Fibroblast of the aortic adventitia (primary cell): ENCODE measurements at regions not wholly inside any gene's neighbourhood (a gene's known extent, or its start where the extent isn't known, plus 50 kb on each side); places are given as distances from the start of the nearest gene placed in this dataset.

Source experiments
- DNase-seq: peaks from one replicate; pipeline ENCODE4 v3.0.0-alpha.2; 2010; ENCODE audit warnings: low read depth
- H3K4me3 ChIP-seq: 2 replicates; pipeline ENCODE4 v1.5.1; 2011; ENCODE audit warnings: low read depth, mild to moderate bottlenecking, control low read depth, low read length, moderate library complexity
- TF ChIP-seq, protein P1 (sequence below): IDR thresholded peaks from 2 replicates; pipeline ENCODE4 v1.5.1; 2011; ENCODE audit warnings: mild to moderate bottlenecking, low read length, control low read depth, inconsistent platforms; ENCODE audit not compliant: insufficient read depth

- no peak overlapping the region for H3K4me3 ChIP-seq
- no peak for DNase-seq
- TF ChIP-seq, protein P1, sequence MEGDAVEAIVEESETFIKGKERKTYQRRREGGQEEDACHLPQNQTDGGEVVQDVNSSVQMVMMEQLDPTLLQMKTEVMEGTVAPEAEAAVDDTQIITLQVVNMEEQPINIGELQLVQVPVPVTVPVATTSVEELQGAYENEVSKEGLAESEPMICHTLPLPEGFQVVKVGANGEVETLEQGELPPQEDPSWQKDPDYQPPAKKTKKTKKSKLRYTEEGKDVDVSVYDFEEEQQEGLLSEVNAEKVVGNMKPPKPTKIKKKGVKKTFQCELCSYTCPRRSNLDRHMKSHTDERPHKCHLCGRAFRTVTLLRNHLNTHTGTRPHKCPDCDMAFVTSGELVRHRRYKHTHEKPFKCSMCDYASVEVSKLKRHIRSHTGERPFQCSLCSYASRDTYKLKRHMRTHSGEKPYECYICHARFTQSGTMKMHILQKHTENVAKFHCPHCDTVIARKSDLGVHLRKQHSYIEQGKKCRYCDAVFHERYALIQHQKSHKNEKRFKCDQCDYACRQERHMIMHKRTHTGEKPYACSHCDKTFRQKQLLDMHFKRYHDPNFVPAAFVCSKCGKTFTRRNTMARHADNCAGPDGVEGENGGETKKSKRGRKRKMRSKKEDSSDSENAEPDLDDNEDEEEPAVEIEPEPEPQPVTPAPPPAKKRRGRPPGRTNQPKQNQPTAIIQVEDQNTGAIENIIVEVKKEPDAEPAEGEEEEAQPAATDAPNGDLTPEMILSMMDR = no peak
Measured at GRCh38 chr6:147808640-147809039, 300.1 kb downstream of the SAMD5 start.

DNA sequence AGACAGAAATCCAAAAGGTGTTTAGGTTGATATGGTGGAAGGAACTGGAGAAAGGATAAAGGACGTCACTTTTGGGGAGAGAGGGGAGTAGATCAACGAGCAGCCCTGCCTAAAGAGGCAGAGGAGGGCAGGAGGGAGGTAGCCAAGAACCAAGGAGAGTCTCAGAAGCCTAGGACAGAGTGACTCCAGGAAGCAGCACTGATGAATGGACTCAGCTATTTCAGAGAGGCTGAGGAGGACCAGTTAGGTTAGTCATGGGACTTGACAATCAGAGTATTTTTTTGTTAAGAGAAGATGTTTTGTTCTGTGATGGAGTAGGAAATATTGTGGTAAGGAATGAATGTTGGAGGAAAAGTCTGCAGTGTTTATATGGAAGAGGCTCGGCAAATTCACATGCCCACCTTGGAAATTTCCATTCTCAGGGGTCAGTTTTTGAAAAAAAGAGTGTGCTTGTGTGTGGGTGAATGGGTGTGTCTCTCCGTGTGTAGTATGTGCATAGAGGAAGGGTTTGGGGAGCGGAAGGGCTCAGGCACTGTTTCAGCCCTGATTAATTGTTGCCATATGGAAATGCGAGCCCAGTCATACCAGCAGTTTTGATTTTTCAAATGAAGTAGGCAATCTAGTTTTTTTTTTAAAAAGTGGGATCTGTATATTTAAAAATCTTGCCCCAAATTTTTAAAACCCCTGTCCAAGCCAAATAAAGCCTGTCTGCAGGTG lies 303.6 kb downstream of the SAMD5 start:
- H3K4me3 ChIP-seq = no peak overlapping the region
- DNase-seq = no peak
- TF ChIP-seq, protein P1 = no peak

GRCh38 chr6:147817042-147817689 lies 308.7 kb downstream of the SAMD5 start:
- no peak overlapping the region for H3K4me3 ChIP-seq
- DNase-seq = no peak
- TF ChIP-seq, protein P1 = no peak

DNA sequence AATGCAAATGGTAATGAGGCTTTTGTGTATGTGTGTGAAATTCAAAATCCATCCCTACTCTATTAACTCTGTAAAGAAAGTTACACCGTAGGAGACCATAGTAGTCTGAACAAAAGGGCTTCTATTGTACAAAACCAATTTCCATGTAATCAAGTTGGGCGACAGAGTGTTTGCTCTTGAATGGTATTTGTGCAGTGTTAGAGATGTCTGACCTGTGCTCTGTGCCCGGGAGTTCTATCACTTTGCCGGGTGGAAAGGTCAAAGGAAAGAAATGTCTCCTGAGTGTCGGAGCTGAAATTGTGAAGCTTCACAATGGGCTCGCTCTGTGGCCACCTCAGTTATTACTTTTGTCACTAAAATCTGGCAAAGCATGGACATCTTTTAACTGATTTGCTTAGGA lies 312.0 kb downstream of the SAMD5 start:
- TF ChIP-seq, protein P1 = no peak
- no peak for DNase-seq
- H3K4me3 ChIP-seq = no peak overlapping the region

DNA sequence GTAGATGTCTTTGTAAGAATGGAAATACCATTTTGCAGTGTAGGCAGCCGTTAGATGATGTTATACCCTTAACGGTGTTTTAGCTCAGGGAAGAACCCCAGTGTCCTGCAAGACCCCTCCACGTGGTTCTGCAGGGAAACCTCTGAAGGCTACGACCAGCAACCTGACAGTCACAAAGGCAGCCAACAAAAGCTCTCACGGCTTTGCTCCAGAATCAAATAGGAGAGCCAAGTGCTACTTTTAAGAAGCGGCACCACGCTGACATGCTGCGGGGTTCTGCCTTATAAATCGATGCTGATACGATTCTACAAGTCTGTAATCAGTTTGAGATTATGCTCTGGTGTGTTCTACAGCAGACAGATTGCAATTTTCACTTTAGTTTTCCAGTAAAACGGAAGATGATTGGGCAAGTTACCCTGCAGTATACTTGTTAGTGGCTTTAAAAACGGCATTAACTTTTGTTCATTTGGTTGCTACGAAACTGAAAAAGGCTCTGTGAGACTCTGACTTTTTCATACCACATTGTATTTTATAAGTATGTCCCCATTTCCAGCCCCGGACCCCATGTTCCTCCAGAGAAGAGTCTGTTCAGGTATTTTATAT lies 312.9 kb downstream of the SAMD5 start:
- DNase-seq = no peak
- TF ChIP-seq, protein P1 = no peak
- H3K4me3 ChIP-seq = no peak overlapping the region

GRCh38 chr6:147823936-147824335 lies 315.4 kb downstream of the SAMD5 start:
- H3K4me3 ChIP-seq = no peak overlapping the region
- TF ChIP-seq, protein P1 = no peak
- DNase-seq = no peak
